ENCODE measurements at regions not wholly inside any gene's neighbourhood (a gene's known extent, or its start where the extent isn't known, plus 50 kb on each side); places are given as distances from the start of the nearest gene placed in this dataset.

GRCh38 chr3:194984066-194984465 is 286.9 kb downstream of the XXYLT1 start:
- TF ChIP-seq EZH2phosphoT487 (IDR thresholded peaks at IDR 0.05; ENCODE audit: borderline replicate concordance, low read length): no peak
- no peak for TF ChIP-seq CTCF (IDR thresholded peaks at IDR 0.05; ENCODE audit: low read depth, low read length, poor library complexity, severe bottlenecking)

Measured in DOHH2 (cell line).